ENCODE measurements at regions not wholly inside any gene's neighbourhood (a gene's known extent, or its start where the extent isn't known, plus 50 kb on each side); places are given as distances from the start of the nearest gene placed in this dataset.

DNA sequence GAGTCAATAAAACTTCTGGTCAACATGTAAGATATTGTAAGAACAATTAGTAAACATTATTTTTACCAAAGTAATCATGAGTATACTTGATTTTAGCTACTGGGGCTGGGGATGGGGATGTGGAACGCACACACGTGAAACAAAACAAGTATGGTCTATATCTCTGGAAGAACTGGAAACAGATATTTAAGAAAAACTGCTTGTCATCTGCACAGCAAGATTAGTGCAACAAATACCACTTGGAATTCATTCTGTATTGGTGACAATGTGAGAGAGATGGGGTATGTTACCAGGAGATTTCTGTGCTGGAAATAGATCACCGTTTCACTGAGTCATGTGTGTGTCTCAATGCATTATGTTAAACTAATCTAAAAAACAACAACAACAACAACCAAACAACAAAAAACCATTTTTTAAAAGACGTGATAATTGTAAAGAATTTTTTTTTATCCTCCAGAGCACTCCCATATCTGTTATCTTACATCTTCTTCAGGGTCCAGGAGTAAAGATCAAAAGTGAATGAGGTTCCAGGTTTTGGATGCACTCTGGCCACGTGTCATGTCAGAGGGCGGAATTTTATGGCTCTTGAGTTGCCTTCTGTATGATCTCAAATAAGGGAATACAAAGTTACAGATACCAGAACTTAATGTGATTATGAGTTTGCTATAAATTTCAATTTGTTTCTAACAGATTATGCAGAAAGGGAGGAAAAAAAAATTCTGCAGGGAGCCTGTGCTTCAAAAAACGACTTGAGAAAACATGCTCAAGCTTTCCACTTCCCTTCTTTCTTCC lies 153.0 kb downstream of the BBOX1 start:
- DNase-seq (ENCODE audit: low read depth in 2 of 2): no peak

DNA sequence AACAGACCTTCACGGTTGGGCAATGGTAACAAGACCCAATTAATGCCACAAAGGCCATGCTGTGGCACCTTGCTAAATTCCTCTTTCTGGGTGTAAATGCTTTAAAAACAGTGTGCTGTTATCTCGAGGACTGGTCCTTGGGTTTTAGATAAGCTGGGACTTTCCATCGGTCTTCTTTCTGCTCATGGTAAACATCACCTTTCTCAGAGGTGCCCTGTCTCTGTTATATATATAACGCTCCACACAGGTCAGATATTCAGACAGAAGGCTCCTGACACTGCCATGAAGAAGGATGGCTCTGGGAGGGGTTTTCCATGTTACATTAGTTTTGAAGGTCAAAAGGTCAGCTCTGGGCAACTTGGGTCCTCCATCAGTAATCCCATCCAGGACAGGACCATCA lies 151.6 kb downstream of the BBOX1 start:
- DNase-seq (ENCODE audit: low read depth in 2 of 2): no peak

- DNase-seq (ENCODE audit: low read depth in 2 of 2): no peak
Measured at GRCh38 chr11:27191639-27192038, 151.0 kb downstream of the BBOX1 start.

DNA sequence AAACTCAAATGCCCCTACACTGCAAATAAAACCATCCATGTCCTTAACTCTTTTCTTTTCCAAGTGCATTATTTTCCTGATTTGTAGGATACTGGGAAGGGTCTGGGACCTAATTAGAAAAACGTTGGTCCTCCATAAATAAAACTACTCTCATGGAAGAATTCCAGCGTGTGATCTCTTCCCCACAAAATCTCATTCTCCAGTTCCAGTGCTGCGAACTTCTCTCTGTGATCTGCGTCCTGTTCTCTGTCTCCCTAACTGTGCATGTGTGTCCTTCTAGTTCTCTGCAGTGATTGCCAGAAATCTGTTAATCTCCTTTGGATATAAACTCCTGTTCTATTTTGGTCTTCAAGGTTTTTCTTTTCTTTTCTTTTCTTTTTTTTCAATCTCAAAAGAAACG lies 148.1 kb downstream of the BBOX1 start:
- DNase-seq (ENCODE audit: low read depth in 2 of 2): no peak

- DNase-seq (ENCODE audit: low read depth in 2 of 2): no peak
Measured at GRCh38 chr11:27187848-27188621, 147.4 kb downstream of the BBOX1 start.

DNA sequence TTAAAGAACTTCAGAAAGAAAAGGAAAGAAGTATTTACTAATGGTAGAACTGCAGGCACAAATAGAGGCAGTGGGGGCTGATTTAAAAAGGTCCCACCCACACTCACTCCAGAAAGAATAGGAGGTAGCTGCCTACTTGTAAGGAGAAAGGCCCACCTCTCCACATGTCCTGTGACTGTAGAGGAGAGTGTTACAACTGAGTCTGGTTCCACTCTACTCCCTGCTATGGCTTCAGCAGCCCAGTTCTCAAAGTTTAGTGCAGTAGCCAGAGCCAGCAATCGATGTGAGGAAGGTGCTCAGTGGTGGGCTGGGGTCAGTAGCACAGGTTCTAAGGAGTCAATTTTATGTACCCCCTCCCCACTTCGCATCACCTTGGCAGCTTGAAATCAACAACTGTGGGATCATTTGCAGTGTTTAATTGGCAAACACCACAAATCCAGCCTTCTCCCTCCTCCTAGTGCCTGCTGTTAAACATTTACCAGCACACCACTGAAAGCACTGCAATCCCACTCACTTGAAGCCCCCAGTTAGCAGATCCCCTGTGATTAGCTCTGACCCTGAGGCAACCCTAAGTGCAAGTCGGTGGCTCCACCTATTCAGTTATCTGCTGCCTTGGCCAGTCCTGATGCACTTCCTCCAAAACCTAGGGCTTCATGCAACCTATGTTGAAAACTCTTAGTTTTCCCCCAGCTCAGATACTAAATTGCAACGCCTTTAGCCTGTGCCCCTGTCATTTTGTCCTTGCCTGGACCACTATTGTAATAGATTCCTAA lies 146.6 kb downstream of the BBOX1 start:
- no peak for DNase-seq (ENCODE audit: low read depth in 2 of 2)

GRCh38 chr11:27186580-27186979 lies 146.0 kb downstream of the BBOX1 start:
- DNase-seq (ENCODE audit: low read depth in 2 of 2): no peak

DNA sequence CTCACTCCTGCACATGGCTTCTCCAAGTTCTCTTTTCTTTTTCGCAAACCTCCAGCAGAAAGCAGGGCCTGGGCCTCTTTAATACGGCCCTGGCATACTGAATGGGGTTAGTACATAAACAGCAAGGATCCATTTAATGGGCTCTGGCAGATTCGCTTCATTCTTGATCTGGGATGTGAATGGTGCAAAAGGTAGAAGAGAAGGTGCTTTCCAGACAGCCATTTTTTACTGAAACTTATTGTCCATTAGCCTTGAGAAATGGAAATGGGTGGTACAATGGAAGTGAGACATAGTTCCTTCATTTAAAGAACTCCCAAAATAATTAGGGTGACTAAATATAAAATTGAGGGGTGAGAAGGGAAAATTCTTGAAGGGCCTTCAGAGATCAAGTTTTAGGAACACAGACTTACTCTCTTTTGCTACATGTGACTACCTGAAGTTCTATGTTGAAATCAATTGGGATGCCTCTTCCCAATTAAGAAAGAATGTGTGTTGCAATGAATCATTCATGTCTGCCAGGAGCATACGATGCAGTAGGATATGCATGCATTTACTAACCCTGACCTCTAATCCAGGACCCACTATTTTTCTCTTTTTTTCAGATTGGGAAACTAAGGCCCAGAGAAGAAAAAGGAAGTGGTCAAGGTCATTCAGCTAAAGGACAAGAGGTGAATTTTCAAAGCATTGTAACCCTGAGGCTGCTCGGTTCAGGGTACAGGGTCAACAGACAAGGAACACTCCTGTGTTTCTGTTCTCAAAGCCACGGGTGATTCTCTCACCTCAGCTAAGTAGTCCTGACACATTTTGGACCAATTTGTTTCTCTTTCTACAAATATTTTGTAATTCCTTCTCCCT lies 144.1 kb downstream of the BBOX1 start:
- DNase-seq (ENCODE audit: low read depth in 2 of 2): no peak

GRCh38 chr11:27183672-27184457 lies 143.2 kb downstream of the BBOX1 start:
- DNase-seq (ENCODE audit: low read depth in 2 of 2): peak; percentile 75 to 80

DNA sequence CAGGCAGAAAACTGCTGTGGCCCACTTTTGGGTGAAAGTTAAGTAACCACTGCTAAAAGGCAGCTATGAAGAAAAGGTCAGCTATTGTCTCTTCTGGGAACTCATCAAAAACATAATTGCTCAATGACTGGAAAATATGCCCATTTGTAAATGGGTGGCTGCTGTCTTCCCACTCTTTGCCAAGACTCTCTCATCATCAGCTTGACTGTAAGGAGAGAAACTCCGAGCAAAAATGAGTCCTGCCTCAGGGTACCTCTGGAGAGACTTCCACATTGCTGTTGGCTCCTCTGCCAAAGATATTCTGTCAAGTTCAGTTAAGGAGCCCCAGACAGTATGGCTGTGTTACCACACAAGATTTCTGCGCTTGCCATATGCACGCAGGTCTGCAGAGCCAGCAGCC lies 138.7 kb downstream of the BBOX1 start:
- DNase-seq (ENCODE audit: low read depth in 2 of 2): no peak

GRCh38 chr11:27178859-27179258 lies 138.2 kb downstream of the BBOX1 start:
- no peak for DNase-seq (ENCODE audit: low read depth in 2 of 2)
